ENCODE measurements at regions not wholly inside any gene's neighbourhood (a gene's known extent, or its start where the extent isn't known, plus 50 kb on each side); places are given as distances from the start of the nearest gene placed in this dataset.

- Histone ChIP-seq H3K4me3 (ENCODE audit: low read depth, low read length) (no peak overlapping the region), H3K36me3 (ENCODE audit: control insufficient read depth, insufficient read depth, low read length) (no peaks in the 10 kb centered on the region), H3K27me3 (ENCODE audit: control insufficient read depth, insufficient read depth, low read length) (peaks cover 2% of the 10 kb centered on the region)
- TF ChIP-seq CTCF (IDR thresholded peaks at IDR 0.05; ENCODE audit: insufficient read depth, low read depth, low read length) = peak; percentile 91
- POLR2A ChIA-PET = no interaction called here
- CTCF ChIA-PET = interaction anchor here (0.5 to 3.7 kb wide), 24 partner anchors 8 to 1923 kb away, joined by 3 to 37 read pairs (median 4); no protein-coding TSS in a partner anchor
- DNase-seq (ENCODE audit: low read depth) = no peak
Observed at GRCh38 chr1:36576118-36576517, 93.4 kb upstream of the CSF3R start.

- TF ChIP-seq CTCF (IDR thresholded peaks at IDR 0.05; ENCODE audit: insufficient read depth, low read depth, low read length) = no peak
- CTCF ChIA-PET = interaction anchor here (1.5 to 3.7 kb wide), 3 partner anchors 12 to 1109 kb away, joined by 4 to 37 read pairs (median 6); no protein-coding TSS in a partner anchor
- POLR2A ChIA-PET = no interaction called here
- Histone ChIP-seq H3K27me3 (ENCODE audit: control insufficient read depth, insufficient read depth, low read length) (0 out of 2 replicates have a peak, but pooled peaks cover 2% of the 10 kb centered on the region), H3K4me3 (ENCODE audit: low read depth, low read length) (no peak overlapping the region), H3K36me3 (ENCODE audit: control insufficient read depth, insufficient read depth, low read length) (no peaks in the 10 kb centered on the region)
- no peak for DNase-seq (ENCODE audit: low read depth)
Observed at GRCh38 chr1:36573445-36573844, 90.7 kb upstream of the CSF3R start.

GRCh38 chr1:36572906-36573305, 90.2 kb upstream of the CSF3R start:
- Histone ChIP-seq H3K27me3 (ENCODE audit: control insufficient read depth, insufficient read depth, low read length) (0 out of 2 replicates have a peak, but pooled peaks cover 2% of the 10 kb centered on the region), H3K36me3 (ENCODE audit: control insufficient read depth, insufficient read depth, low read length) (no peaks in the 10 kb centered on the region), H3K4me3 (ENCODE audit: low read depth, low read length) (no peak overlapping the region)
- CTCF ChIA-PET = interaction anchor here (0.7 to 1.6 kb wide), 4 partner anchors 8 to 1109 kb away, joined by 3 to 6 read pairs (median 4); no protein-coding TSS in a partner anchor
- POLR2A ChIA-PET = no interaction called here
- DNase-seq (ENCODE audit: low read depth) = no peak
- TF ChIP-seq CTCF (IDR thresholded peaks at IDR 0.05; ENCODE audit: insufficient read depth, low read depth, low read length) = no peak

GRCh38 chr1:36572142-36572715, 89.5 kb upstream of the CSF3R start:
- TF ChIP-seq CTCF (IDR thresholded peaks at IDR 0.05; ENCODE audit: insufficient read depth, low read depth, low read length) = no peak
- CTCF ChIA-PET = interaction anchor here (0.6 to 1.6 kb wide), 5 partner anchors 9 to 1110 kb away, joined by 3 to 6 read pairs (median 4); no protein-coding TSS in a partner anchor
- no peak for DNase-seq (ENCODE audit: low read depth)
- H3K4me3 ChIP-seq (ENCODE audit: low read depth, low read length) = no peak overlapping the region
- H3K36me3 ChIP-seq (ENCODE audit: control insufficient read depth, insufficient read depth, low read length) = no peaks in the 10 kb centered on the region
- 0 out of 2 replicates have a peak, but pooled peaks cover 2% of the 10 kb centered on the region for H3K27me3 ChIP-seq (ENCODE audit: control insufficient read depth, insufficient read depth, low read length)
- POLR2A ChIA-PET = no interaction called here

GRCh38 chr1:36571106-36571505, 88.4 kb upstream of the CSF3R start:
- ChIA-PET CTCF (no interaction called here), POLR2A (no interaction called here)
- Histone ChIP-seq H3K4me3 (ENCODE audit: low read depth, low read length) (no peak overlapping the region), H3K36me3 (ENCODE audit: control insufficient read depth, insufficient read depth, low read length) (no peaks in the 10 kb centered on the region), H3K27me3 (ENCODE audit: control insufficient read depth, insufficient read depth, low read length) (0 out of 2 replicates have a peak, but pooled peaks cover 2% of the 10 kb centered on the region)
- DNase-seq (ENCODE audit: low read depth) = no peak
- TF ChIP-seq CTCF (IDR thresholded peaks at IDR 0.05; ENCODE audit: insufficient read depth, low read depth, low read length) = no peak
